WERI-Rb-1 (cell line): ENCODE measurements at regions not wholly inside any gene's neighbourhood (a gene's known extent, or its start where the extent isn't known, plus 50 kb on each side); places are given as distances from the start of the nearest gene placed in this dataset.
"Not testable (repeated sequence)": the region's sequence is repeated elsewhere in the genome, so short reads cannot be mapped to it uniquely, and the experiment has no call there.

ENCODE experiments used
- DNase-seq: peaks from one replicate; pipeline ENCODE4 v3.0.0-alpha.2; 2020
- H3K27ac ChIP-seq: fragments of 250-450 bp; sonication (Bioruptor Pico); 2 replicates; pipeline ENCODE4 v1.5.1; 2020; ENCODE audit warnings: mild to moderate bottlenecking, moderate library complexity
- H3K27me3 ChIP-seq: fragments of 250-450 bp; sonication (Bioruptor Pico); 2 replicates; pipeline ENCODE4 v1.5.1; 2021; ENCODE audit warnings: mild to moderate bottlenecking, low read depth, moderate library complexity; ENCODE audit not compliant: insufficient read depth, severe bottlenecking
- H3K36me3 ChIP-seq: fragments of 250-450 bp; sonication (Bioruptor Pico); 2 replicates; pipeline ENCODE4 v1.5.1; 2020; ENCODE audit warnings: mild to moderate bottlenecking, moderate library complexity
- H3K4me3 ChIP-seq: 2 replicates; pipeline ENCODE4 v1.5.1; 2011; ENCODE audit warnings: low read depth, mild to moderate bottlenecking, control low read depth, low read length
- H3K9me3 ChIP-seq: fragments of 250-450 bp; sonication (Bioruptor Pico); 2 replicates; pipeline ENCODE4 v1.5.1; 2021; ENCODE audit warnings: mild to moderate bottlenecking, moderate library complexity; ENCODE audit not compliant: severe bottlenecking
- TF ChIP-seq, protein P1 (sequence below): IDR thresholded peaks from 2 replicates; pipeline ENCODE4 v1.5.1; 2011; ENCODE audit warnings: low read depth, mild to moderate bottlenecking, control low read depth, inconsistent platforms, low read length

DNA sequence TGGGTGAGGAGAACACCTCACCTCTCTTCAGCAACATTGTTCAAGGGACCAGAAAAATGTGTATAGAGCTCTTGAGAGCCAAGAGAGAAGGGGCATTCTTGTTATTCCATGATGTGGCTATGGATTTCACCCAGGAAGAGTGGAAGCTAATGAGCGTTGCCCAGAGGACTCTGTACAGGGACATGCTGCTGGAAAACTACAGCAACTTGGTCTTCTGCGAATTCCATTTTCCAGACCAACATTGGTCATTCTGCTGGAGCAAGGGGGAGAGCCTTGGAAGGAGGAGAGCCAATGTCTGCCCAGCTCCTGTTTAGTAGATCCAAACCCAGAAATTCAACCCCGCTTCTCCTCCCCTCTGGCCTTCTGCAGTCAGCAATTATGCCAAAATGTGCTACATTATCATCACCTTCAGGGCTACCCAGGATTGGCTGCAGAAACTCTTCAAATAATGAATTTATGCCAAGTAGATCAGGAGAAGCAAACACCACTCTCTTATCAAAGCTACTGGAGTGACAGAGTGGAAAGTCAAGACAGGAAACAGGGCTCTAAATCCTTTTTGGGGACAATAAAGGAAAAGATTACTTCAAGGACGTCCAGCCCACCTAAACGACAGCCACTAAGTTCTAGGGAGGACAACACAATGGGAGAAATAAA is 707.5 kb upstream of the LUZP2 start:
- Histone ChIP-seq H3K9me3 (no peaks in the 10 kb centered on the region), H3K4me3 (no peak overlapping the region), H3K27ac (no peak overlapping the region), H3K27me3 (no peaks in the 10 kb centered on the region), H3K36me3 (no peaks in the 10 kb centered on the region)
- TF ChIP-seq, protein P1, sequence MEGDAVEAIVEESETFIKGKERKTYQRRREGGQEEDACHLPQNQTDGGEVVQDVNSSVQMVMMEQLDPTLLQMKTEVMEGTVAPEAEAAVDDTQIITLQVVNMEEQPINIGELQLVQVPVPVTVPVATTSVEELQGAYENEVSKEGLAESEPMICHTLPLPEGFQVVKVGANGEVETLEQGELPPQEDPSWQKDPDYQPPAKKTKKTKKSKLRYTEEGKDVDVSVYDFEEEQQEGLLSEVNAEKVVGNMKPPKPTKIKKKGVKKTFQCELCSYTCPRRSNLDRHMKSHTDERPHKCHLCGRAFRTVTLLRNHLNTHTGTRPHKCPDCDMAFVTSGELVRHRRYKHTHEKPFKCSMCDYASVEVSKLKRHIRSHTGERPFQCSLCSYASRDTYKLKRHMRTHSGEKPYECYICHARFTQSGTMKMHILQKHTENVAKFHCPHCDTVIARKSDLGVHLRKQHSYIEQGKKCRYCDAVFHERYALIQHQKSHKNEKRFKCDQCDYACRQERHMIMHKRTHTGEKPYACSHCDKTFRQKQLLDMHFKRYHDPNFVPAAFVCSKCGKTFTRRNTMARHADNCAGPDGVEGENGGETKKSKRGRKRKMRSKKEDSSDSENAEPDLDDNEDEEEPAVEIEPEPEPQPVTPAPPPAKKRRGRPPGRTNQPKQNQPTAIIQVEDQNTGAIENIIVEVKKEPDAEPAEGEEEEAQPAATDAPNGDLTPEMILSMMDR: no peak
- DNase-seq: no peak

DNA sequence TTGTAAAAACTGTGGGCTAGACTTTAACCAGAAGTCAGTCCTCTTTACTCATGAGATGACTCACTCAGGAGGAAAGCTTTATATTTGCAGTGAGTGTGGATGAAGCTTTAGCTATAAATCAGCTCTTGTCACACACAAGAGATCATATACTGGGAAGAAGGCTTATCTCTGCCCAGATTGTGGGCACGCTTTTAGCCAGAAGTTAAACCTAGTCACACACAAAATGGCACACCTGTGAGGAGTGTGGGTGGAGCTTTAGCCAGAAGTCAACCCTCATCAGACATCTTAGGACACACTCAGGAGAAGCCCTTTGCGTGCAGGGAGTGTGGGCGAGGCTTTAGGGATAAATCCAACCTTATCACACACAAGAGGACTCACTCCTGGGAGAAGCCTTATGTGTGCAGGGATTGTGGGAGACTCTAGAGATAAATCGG is 706.9 kb upstream of the LUZP2 start:
- DNase-seq: no peak
- H3K36me3 ChIP-seq: no peaks in the 10 kb centered on the region
- TF ChIP-seq, protein P1: no peak
- no peak overlapping the region for H3K27ac ChIP-seq
- H3K27me3 ChIP-seq: no peaks in the 10 kb centered on the region
- H3K9me3 ChIP-seq: no peaks in the 10 kb centered on the region
- H3K4me3 ChIP-seq: no peak overlapping the region

DNA sequence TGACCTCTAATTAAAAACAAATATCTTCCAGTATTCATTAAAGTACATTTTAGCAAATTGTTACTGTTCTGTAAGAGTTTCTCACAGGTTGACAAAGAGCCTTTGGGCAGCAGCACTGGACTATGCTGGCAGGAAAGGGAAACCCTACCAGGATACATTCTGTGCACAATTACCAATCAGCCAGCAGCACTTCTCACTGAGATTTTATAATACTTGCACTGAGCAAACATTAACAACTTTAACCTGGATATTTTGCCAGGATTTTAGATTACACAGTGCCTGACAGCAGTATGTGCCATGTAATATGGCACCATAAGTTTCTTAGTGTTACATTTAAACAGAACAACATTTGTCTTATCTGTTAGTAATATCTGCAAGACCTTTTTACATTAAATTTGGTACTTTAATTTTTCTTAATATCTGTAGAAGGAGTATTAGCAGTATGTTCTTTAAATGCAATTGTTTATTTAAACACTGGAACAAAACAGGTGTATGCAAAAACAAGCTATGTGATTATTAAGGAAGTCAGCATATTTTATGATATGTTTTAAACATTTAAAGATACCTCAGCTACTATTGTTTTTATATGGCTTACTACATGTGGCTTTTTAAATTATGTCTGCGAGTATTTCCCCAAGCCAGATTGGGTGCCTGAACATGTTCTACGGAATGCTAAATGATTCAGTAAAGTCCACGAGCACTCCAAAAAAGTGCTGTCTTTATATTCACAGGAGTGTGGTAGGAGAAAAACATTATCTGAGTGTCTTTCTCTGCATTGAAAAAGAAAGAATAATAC is 699.0 kb upstream of the LUZP2 start:
- no peaks in the 10 kb centered on the region for H3K36me3 ChIP-seq
- H3K27ac ChIP-seq: no peak overlapping the region
- H3K9me3 ChIP-seq: no peaks in the 10 kb centered on the region
- no peaks in the 10 kb centered on the region for H3K27me3 ChIP-seq
- no peak for DNase-seq
- TF ChIP-seq, protein P1: no peak
- H3K4me3 ChIP-seq: no peak overlapping the region

DNA sequence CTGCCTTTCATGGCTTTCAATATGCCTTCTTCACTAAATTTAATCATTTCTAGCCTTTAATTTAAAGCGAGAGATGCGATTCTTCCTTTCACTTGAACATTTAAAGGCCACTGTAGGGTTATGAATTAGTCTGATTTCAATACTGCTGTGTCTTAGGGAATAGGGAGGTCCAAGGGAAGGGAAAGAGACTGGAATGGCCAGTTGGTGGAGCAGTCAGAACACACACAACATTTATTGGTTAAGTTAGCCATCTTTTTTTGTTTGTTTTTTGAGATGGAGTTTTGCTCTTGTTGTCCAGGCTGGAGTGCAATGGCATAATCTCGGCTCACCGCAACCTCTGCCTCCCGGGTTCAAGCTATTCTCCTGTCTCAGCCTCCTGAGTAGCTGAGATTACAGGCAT is 662.5 kb upstream of the LUZP2 start:
- H3K27me3 ChIP-seq, H3K36me3 ChIP-seq, H3K4me3 ChIP-seq, H3K27ac ChIP-seq, H3K9me3 ChIP-seq, DNase-seq: not testable (repeated sequence)

DNA sequence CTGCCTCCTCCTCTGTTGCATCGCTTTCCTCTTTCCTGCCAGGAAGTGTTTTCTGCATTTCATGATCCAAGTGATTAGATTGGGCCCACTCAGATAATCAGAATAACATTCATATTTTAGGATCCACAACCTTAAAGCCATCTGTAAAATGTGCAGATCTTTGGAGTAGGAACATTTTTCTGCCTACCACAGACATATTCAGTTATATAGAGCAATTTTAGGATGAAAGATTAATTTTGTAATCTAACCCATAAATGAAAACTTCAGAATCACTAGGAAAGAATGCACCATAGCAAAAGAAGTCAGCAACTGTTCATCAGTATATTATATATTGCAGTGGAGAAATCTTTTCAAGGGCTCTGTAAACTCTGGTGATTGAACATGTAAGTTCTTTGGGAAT is 659.9 kb upstream of the LUZP2 start:
- Histone ChIP-seq H3K4me3 (no peak overlapping the region), H3K27ac (no peak overlapping the region), H3K27me3 (peaks cover 3% of the 10 kb centered on the region), H3K36me3 (no peaks in the 10 kb centered on the region), H3K9me3 (no peaks in the 10 kb centered on the region)
- DNase-seq: no peak
- TF ChIP-seq, protein P1: no peak

DNA sequence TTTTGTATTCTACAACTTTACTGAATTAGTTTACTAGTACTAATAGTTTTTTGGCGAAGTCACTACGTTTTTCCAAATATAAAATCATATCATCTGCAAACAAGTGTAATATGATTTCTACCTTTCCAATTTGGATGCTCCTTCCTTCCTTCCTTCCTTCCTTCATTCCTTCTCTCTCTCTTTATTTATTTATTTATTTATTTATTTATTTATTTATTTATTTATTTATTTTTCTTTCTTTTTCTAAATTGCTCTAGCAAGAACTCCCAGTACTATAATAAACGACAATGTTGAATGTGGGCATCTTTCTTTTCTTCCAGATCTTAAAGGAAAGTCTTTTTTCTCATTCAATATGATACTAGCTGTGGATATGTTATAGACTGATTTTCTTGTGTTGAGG is 656.0 kb upstream of the LUZP2 start:
- H3K36me3 ChIP-seq: no peaks in the 10 kb centered on the region
- H3K27ac ChIP-seq: no peak overlapping the region
- DNase-seq: no peak
- H3K27me3 ChIP-seq: peaks cover 3% of the 10 kb centered on the region
- no peaks in the 10 kb centered on the region for H3K9me3 ChIP-seq
- TF ChIP-seq, protein P1: no peak
- H3K4me3 ChIP-seq: no peak overlapping the region
